RWPE2 (cell line): ENCODE measurements at regions not wholly inside any gene's neighbourhood (a gene's known extent, or its start where the extent isn't known, plus 50 kb on each side); places are given as distances from the start of the nearest gene placed in this dataset.
"Not testable (repeated sequence)": the region's sequence is repeated elsewhere in the genome, so short reads cannot be mapped to it uniquely, and the experiment has no call there.

Experiments used
- ATAC-seq: fragments of 200-7000 bp; cut with Tn5 transposase; 3 replicates; pipeline ENCODE4 v1.9.1; 2021; ENCODE audit warnings: low read depth
- DNase-seq: peaks from one replicate; pipeline ENCODE4 v3.0.0-alpha.2; 2020; ENCODE audit warnings: low spot score
- H3K27ac ChIP-seq: fragments of 450-650 bp; 2 replicates; pipeline ENCODE4 v1.5.1; 2017; ENCODE audit warnings: mild to moderate bottlenecking; ENCODE audit not compliant: poor library complexity, severe bottlenecking
- H3K27me3 ChIP-seq: fragments of 250-450 bp; sonication (Bioruptor Pico); 2 replicates; pipeline ENCODE4 v1.5.1; 2021; ENCODE audit warnings: mild to moderate bottlenecking, moderate library complexity; ENCODE audit not compliant: insufficient read depth, poor library complexity, severe bottlenecking
- H3K36me3 ChIP-seq: fragments of 250-450 bp; sonication (Bioruptor Pico); 2 replicates; pipeline ENCODE4 v1.5.1; 2020; ENCODE audit warnings: low read depth, mild to moderate bottlenecking, moderate library complexity
- H3K4me1 ChIP-seq: fragments of 250-450 bp; sonication (Bioruptor Pico); 2 replicates; pipeline ENCODE4 v1.5.1; 2021; ENCODE audit warnings: mild to moderate bottlenecking, moderate library complexity; ENCODE audit not compliant: insufficient read depth, poor library complexity, severe bottlenecking
- H3K4me3 ChIP-seq: fragments of 250-450 bp; sonication (Bioruptor Pico); 2 replicates; pipeline ENCODE4 v1.5.1; 2021; ENCODE audit warnings: mild to moderate bottlenecking, moderate library complexity; ENCODE audit not compliant: severe bottlenecking
- H3K9me3 ChIP-seq: fragments of 250-450 bp; sonication (Bioruptor Pico); 2 replicates; pipeline ENCODE4 v1.5.1; 2021; ENCODE audit warnings: mild to moderate bottlenecking, moderate library complexity; ENCODE audit not compliant: severe bottlenecking
- CTCF ChIP-seq: fragments of 450-650 bp; IDR thresholded peaks from one replicate; pipeline ENCODE4 v1.5.1; 2017; ENCODE audit warnings: mild to moderate bottlenecking, moderate library complexity; ENCODE audit not compliant: poor library complexity, severe bottlenecking

- DNase-seq, result no peak
- ATAC-seq, result no peak
- Histone ChIP-seq H3K27ac (no peak overlapping the region), H3K4me1 (no peaks in the 10 kb centered on the region), H3K4me3 (no peak overlapping the region), H3K27me3 (no peaks in the 10 kb centered on the region), H3K36me3 (no peaks in the 10 kb centered on the region), H3K9me3 (no peaks in the 10 kb centered on the region)
- TF ChIP-seq CTCF, result no peak
These were observed 786.2 kb downstream of the ETS1 start for GRCh38 chr11:127800989-127801688.

DNA sequence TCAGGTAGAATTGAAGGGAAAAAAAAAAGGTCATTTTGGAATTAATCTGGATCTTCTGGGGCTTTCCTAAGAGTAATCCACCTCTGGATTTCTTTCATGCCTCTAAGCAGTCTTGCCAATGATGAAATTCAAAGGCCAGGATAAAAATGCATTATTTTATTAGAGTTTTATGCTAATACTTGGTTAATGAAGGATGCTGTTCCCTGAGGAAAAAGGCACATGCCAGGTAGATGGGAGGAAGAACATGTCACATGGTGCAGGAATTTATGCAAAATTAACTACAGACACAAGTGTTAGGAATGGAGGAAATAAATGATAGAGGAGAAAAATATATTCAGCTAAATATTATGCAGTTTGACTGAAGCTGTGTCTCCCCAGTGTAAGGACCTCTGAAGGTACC lies 792.0 kb downstream of the ETS1 start:
- DNase-seq, result no peak
- H3K4me3 ChIP-seq, result no peak overlapping the region
- H3K9me3 ChIP-seq, result no peaks in the 10 kb centered on the region

DNA sequence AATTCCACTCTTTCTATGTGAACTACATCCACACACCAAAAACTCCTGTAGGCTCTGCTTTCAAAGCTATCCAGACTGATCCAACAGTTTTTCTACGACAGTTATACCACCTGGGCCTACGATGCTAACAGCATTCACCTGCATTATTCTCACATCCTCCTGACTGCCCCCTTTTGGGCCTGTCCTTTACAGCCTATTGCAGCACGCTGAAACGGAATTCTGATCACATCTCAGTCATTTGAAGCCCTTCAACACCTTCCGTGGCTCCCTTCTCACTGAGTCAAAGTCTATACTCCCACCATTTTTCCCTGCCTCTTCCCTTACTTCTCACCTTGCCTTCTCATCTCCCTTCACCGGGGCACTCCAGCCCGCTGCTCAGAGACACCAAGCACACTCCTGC lies 791.3 kb upstream of the KIRREL3 start:
- Histone ChIP-seq H3K4me3 (no peak overlapping the region), H3K36me3 (no peaks in the 10 kb centered on the region), H3K27ac (no peak overlapping the region), H3K9me3 (no peaks in the 10 kb centered on the region), H3K4me1 (no peaks in the 10 kb centered on the region), H3K27me3 (no peaks in the 10 kb centered on the region)
- TF ChIP-seq CTCF, result no peak
- DNase-seq (no peak), ATAC-seq (no peak)

More for the DNA sequence above, 792.0 kb downstream of the ETS1 start:
- H3K27ac ChIP-seq, result no peak overlapping the region
- H3K36me3 ChIP-seq, result no peaks in the 10 kb centered on the region
- no peak for ATAC-seq
- H3K4me1 ChIP-seq, result no peaks in the 10 kb centered on the region
- TF ChIP-seq CTCF, result no peak
- H3K27me3 ChIP-seq, result no peaks in the 10 kb centered on the region

GRCh38 chr11:127790592-127790991 lies 790.0 kb upstream of the KIRREL3 start:
- H3K27me3 ChIP-seq, result no peaks in the 10 kb centered on the region
- no peak overlapping the region for H3K4me3 ChIP-seq
- no peak for ATAC-seq
- no peak overlapping the region for H3K27ac ChIP-seq
- no peaks in the 10 kb centered on the region for H3K4me1 ChIP-seq
- H3K9me3 ChIP-seq, result no peaks in the 10 kb centered on the region
- no peak for DNase-seq
- H3K36me3 ChIP-seq, result no peaks in the 10 kb centered on the region
- no peak for TF ChIP-seq CTCF

DNA sequence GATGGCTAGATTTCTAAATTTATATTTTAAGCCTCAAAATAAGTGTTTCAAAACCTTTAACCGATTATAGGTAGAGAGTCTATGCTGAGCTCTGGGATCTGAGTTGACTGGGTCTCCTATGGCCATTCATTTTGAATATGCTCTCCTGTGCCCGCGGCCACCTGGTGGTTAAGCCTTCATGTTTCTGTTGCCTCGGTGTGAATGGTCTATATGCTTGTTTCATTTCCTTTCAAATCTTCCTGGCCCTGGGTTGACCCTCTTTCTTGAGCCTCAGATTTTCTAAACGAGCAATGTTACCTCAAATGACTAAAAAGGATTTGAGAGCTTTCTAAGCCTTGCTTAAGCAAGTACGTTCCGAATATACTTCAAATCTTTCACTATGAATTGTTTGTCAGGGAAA lies 789.4 kb upstream of the KIRREL3 start:
- no peaks in the 10 kb centered on the region for H3K4me1 ChIP-seq
- DNase-seq, result no peak
- ATAC-seq, result peak; percentile 66
- H3K27ac ChIP-seq, result no peak overlapping the region
- no peak overlapping the region for H3K4me3 ChIP-seq
- H3K36me3 ChIP-seq, result no peaks in the 10 kb centered on the region
- H3K9me3 ChIP-seq, result no peaks in the 10 kb centered on the region
- no peaks in the 10 kb centered on the region for H3K27me3 ChIP-seq
- TF ChIP-seq CTCF, result peak; percentile 40

GRCh38 chr11:127772938-127773337 lies 772.4 kb upstream of the KIRREL3 start:
- H3K27ac ChIP-seq, ATAC-seq, DNase-seq, H3K36me3 ChIP-seq, H3K27me3 ChIP-seq, H3K9me3 ChIP-seq, H3K4me3 ChIP-seq, H3K4me1 ChIP-seq: not testable (repeated sequence)

DNA sequence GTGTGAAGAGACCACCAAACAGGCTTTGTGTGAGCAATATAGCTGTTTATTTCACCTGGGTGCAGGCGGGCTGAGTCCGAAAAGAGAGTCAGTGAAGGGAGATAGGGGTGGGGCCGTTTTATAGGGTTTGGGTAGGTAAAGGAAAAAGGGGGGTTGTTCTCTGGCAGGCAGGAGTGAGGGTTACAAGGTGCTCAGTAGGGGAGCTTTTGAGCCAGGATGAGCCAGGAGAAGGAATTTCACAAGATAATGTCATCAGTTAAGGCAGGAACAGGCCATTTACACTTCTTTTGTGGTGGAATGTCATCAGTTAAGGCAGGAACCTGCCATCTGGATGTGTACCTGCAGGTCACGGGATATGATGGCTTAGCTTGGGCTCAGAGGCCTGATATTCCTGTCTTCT lies 768.4 kb upstream of the KIRREL3 start:
- not testable (repeated sequence) for H3K9me3 ChIP-seq, DNase-seq, ATAC-seq, H3K4me1 ChIP-seq, H3K4me3 ChIP-seq, H3K36me3 ChIP-seq, H3K27ac ChIP-seq, H3K27me3 ChIP-seq
